K562 (cell line): ENCODE measurements at regions not wholly inside any gene's neighbourhood (a gene's known extent, or its start where the extent isn't known, plus 50 kb on each side); places are given as distances from the start of the nearest gene placed in this dataset.

Source experiments
- ATAC-seq: fragments of 200-7000 bp; cut with Tn5 transposase; 3 replicates; pipeline ENCODE4 v1.9.1; 2020; ENCODE audit warnings: moderate library complexity
- BruUV-seq: library from RNA; stranded (reverse); fragments of 400-500 nt; replicated peaks from 2 replicates; lab custom pipeline; 2021; lab: Mats Ljungman, UMichigan
- CTCF ChIA-PET: fragments of 300-600 bp; formaldehyde crosslinking; extraction: SDS; loops from one replicate; lab custom pipeline; 2021; ENCODE audit warnings: low intra/inter-chr PET ratio; lab: Yijun Ruan, JAX
- POLR2A ChIA-PET: fragments of 300-600, 350-650 bp; sonication (Branson Sonifier 250); formaldehyde crosslinking; extraction: SDS; loops from one replicate; lab custom pipeline; 2021; ENCODE audit warnings: antibody characterized with exemption, inconsistent platforms; lab: Yijun Ruan, JAX
- DNase-seq, 4 experiments: peaks; one replicate each; pipeline versions ENCODE4 v3.0.0 to v3.0.0-alpha.2; 2011 to 2018; ENCODE audit warnings: low spot score in 3 of 4, mixed read lengths in 3 of 4; ENCODE audit errors: extremely low read depth in 1 of 4
- FAIRE-seq: peaks from 2 replicates; lab custom pipeline; 2011; peaks lifted over from hg19 to GRCh38; lab: Jason Lieb, UNC
- H2AFZ ChIP-seq: 2 replicates; pipeline ENCODE4 v1.6.0; 2011; ENCODE audit warnings: low read depth, low read length, control low read depth, inconsistent platforms
- H3K27ac ChIP-seq: fragments of 200-600 bp; 3 replicates; pipeline ENCODE4 v1.8.0; 2011; ENCODE audit warnings: low read depth, mild to moderate bottlenecking, control low read depth, inconsistent platforms, low read length, moderate library complexity, mixed read lengths; ENCODE audit errors: extremely low read depth
- H3K27me3 ChIP-seq, 2 experiments: fragments of 300-600 bp in 1 of 2; 2 replicates in 1 of 2; 3 replicates in 1 of 2; pipeline versions ENCODE4 v1.6.0 to v1.8.0; 2011; ENCODE audit warnings: inconsistent platforms in 2 of 2, low read length in 2 of 2, mild to moderate bottlenecking in 1 of 2, mixed read lengths in 1 of 2, moderate library complexity in 1 of 2; ENCODE audit not compliant: control insufficient read depth in 2 of 2, insufficient read depth in 2 of 2
- H3K36me3 ChIP-seq: fragments of 300-600 bp; 3 replicates; pipeline ENCODE4 v1.8.0; 2011; ENCODE audit warnings: mild to moderate bottlenecking, low read length, inconsistent platforms; ENCODE audit not compliant: control insufficient read depth, insufficient read depth
- H3K4me1 ChIP-seq, 2 experiments: fragments of 200-600 bp in 1 of 2; replicated peaks in 1 of 2; 2 replicates in 1 of 2; 3 replicates in 1 of 2; pipeline versions ENCODE4 v1.5.1 to v1.8.0; 2011; ENCODE audit warnings: inconsistent platforms in 2 of 2, low read length in 2 of 2, mild to moderate bottlenecking in 1 of 2, mixed read lengths in 1 of 2, moderate library complexity in 1 of 2; ENCODE audit not compliant: control insufficient read depth in 2 of 2, insufficient read depth in 2 of 2
- H3K4me2 ChIP-seq: 2 replicates; pipeline ENCODE4 v1.6.1; 2011; ENCODE audit warnings: low read length, control low read depth, inconsistent platforms, mixed read lengths; ENCODE audit not compliant: insufficient read depth
- H3K4me3 ChIP-seq: fragments of 200-600 bp; sonication (generic), shearing (Covaris generic); 2 replicates; pipeline ENCODE4 v1.5.1; 2016; ENCODE audit warnings: control low read depth, inconsistent platforms
- H3K79me2 ChIP-seq: fragments of 200-600 bp; 3 replicates; pipeline ENCODE4 v1.8.0; 2011; ENCODE audit warnings: low read length, inconsistent platforms; ENCODE audit not compliant: control insufficient read depth, insufficient read depth
- H3K9ac ChIP-seq, 2 experiments: 2 replicates each; pipeline versions ENCODE4 v1.6.0 to v1.6.1; 2011; ENCODE audit warnings: low read depth in 2 of 2, low read length in 2 of 2, control low read depth in 1 of 2, inconsistent platforms in 1 of 2, mild to moderate bottlenecking in 1 of 2, mixed read lengths in 1 of 2; ENCODE audit not compliant: insufficient read depth in 1 of 2
- H3K9me1 ChIP-seq: one replicate; pipeline ENCODE4 v1.6.0; 2011; ENCODE audit warnings: inconsistent platforms, mild to moderate bottlenecking, low read length, moderate library complexity; ENCODE audit not compliant: control insufficient read depth, insufficient read depth
- H3K9me3 ChIP-seq: replicated peaks from 2 replicates; pipeline ENCODE4 v1.5.1; 2011; ENCODE audit warnings: low read depth, low read length, inconsistent platforms; ENCODE audit not compliant: control insufficient read depth, insufficient read depth
- H4K20me1 ChIP-seq: replicated peaks from 2 replicates; pipeline ENCODE4 v1.6.1; 2011; ENCODE audit warnings: low read length, inconsistent platforms, mixed read lengths; ENCODE audit not compliant: control insufficient read depth, insufficient read depth
- CEBPB ChIP-seq: fragments of 450-650 bp; IDR thresholded peaks from 2 replicates; pipeline ENCODE4 v1.6.1; 2016; ENCODE audit warnings: missing genetic modification characterization, missing compliant biosample characterization
- GABPB2 ChIP-seq: fragments of 250-450 bp; sonication (Bioruptor Pico); conservative IDR thresholded peaks from 2 replicates; pipeline ENCODE4 v1.5.1; 2021; ENCODE audit warnings: mild to moderate bottlenecking
- NR1H2 ChIP-seq: sonication (generic); formaldehyde crosslinking; IDR thresholded peaks from 2 replicates; pipeline ENCODE4 v1.4.0; 2020; ENCODE audit warnings: mild to moderate bottlenecking, missing genetic modification reagents
- POLR2AphosphoS2 ChIP-seq: IDR thresholded peaks from 2 replicates; pipeline ENCODE4 v1.6.1; 2012; ENCODE audit warnings: low read length, improper control_type of control experiment
- ZNF311 ChIP-seq: fragments of 250-450 bp; sonication (Bioruptor Pico); IDR thresholded peaks from 2 replicates; pipeline ENCODE4 v1.4.0; 2020; ENCODE audit warnings: mild to moderate bottlenecking, moderate library complexity
- ZNF507 ChIP-seq: conservative IDR thresholded peaks from 2 replicates; pipeline ENCODE4 v1.6.1; 2017; ENCODE audit warnings: missing genetic modification characterization, missing compliant biosample characterization
- WGBS: fragments of 100-300 bp; shearing (Covaris generic); methylation state at CpG from one replicate; pipeline ENCODE4 v1.1.6; 2016; ENCODE audit warnings: low coverage, mixed read lengths; ENCODE audit not compliant: insufficient coverage; ENCODE audit errors: missing lambda C conversion rate; 5-methylcytosine and 5-hydroxymethylcytosine counted together
- in situ Hi-C: fragments of 300-500 bp; cut with MboI; formaldehyde crosslinking; loops from 4 replicates; pipeline ENCODE4 v1.15.0; 2018; ENCODE audit warnings: inconsistent platforms, mixed read lengths
- intact Hi-C: fragments of 100-400 bp; cut with micrococcal nuclease; formaldehyde crosslinking; loops from 2 replicates; pipeline ENCODE4 v1.14.2; 2022
- TF ChIP-seq, protein P1 (sequence below): fragments of 450-650 bp; IDR thresholded peaks from 2 replicates; pipeline ENCODE4 v1.6.1; 2017; ENCODE audit warnings: antibody characterized with exemption

- Histone ChIP-seq H3K4me3 (no peak overlapping the region), H3K27me3 (peaks cover 6 to 8% of the 10 kb centered on the region in 2 experiments; a peak in 1 of 5 replicates), H3K27ac (no peak overlapping the region), H3K4me1 (no peaks in the 10 kb centered on the region), H3K36me3 (no peaks in the 10 kb centered on the region), H2AFZ (no peak overlapping the region), H3K9me1 (peaks cover 3% of the 10 kb centered on the region), H4K20me1 (no peaks in the 10 kb centered on the region), H3K9me3 (no peaks in the 10 kb centered on the region), H3K4me2 (no peak overlapping the region), H3K79me2 (no peaks in the 10 kb centered on the region), H3K9ac (no peak overlapping the region)
- TF ChIP-seq CEBPB (tag) = no peak
- TF ChIP-seq ZNF507 = no peak
- TF ChIP-seq NR1H2 (CRISPR knock-in tag) = no peak
- TF ChIP-seq, protein P1, sequence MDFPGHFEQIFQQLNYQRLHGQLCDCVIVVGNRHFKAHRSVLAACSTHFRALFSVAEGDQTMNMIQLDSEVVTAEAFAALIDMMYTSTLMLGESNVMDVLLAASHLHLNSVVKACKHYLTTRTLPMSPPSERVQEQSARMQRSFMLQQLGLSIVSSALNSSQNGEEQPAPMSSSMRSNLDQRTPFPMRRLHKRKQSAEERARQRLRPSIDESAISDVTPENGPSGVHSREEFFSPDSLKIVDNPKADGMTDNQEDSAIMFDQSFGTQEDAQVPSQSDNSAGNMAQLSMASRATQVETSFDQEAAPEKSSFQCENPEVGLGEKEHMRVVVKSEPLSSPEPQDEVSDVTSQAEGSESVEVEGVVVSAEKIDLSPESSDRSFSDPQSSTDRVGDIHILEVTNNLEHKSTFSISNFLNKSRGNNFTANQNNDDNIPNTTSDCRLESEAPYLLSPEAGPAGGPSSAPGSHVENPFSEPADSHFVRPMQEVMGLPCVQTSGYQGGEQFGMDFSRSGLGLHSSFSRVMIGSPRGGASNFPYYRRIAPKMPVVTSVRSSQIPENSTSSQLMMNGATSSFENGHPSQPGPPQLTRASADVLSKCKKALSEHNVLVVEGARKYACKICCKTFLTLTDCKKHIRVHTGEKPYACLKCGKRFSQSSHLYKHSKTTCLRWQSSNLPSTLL = no peak
- no peak for TF ChIP-seq POLR2AphosphoS2
- TF ChIP-seq ZNF311 = no peak
- no peak for TF ChIP-seq GABPB2 (CRISPR knock-in tag)
- ATAC-seq = no peak
- no peak for FAIRE-seq
- intact Hi-C loops = no loop called here
- in situ Hi-C loops = no loop called here
- no TSS peak for BruUV-seq
- WGBS = 4% methylated on average over 3 of the region's 3 CpGs
- ChIA-PET POLR2A (no interaction called here), CTCF (no interaction called here)
- no peak for DNase-seq
Measured at GRCh38 chr2:53600815-53601214, 166.8 kb upstream of the CHAC2 start.
